Upper lobe of right lung (tissue), 1 donor: ENCODE measurements at regions not wholly inside any gene's neighbourhood (a gene's known extent, or its start where the extent isn't known, plus 50 kb on each side); places are given as distances from the start of the nearest gene placed in this dataset.
A peak's percentile ranks its signal among the peaks of the same experiment; 100 is the strongest.
"Not testable (repeated sequence)": the region's sequence is repeated elsewhere in the genome, so short reads cannot be mapped to it uniquely, and the experiment has no call there.

Source experiments
- ATAC-seq: fragments of 200-7000 bp; cut with Tn5 transposase; one replicate; pipeline ENCODE4 v1.9.1; 2020; ENCODE audit warnings: mild to moderate bottlenecking, moderate library complexity
- DNase-seq: peaks from one replicate; pipeline ENCODE4 v3.0.0-alpha.2; 2020
- H3K27ac ChIP-seq: fragments of 200-600 bp; one replicate; pipeline ENCODE4 v1.8.0; 2022
- H3K27me3 ChIP-seq: fragments of 200-600 bp; one replicate; pipeline ENCODE4 v1.8.0; 2022; ENCODE audit warnings: mild to moderate bottlenecking
- H3K36me3 ChIP-seq: fragments of 200-600 bp; one replicate; pipeline ENCODE4 v1.8.0; 2022
- H3K4me1 ChIP-seq: fragments of 200-600 bp; one replicate; pipeline ENCODE4 v1.8.0; 2022
- H3K4me3 ChIP-seq: fragments of 200-600 bp; one replicate; pipeline ENCODE4 v1.8.0; 2022; ENCODE audit warnings: mild to moderate bottlenecking
- H3K9me3 ChIP-seq: fragments of 200-600 bp; one replicate; pipeline ENCODE4 v1.8.0; 2022
- intact Hi-C: fragments of 100-400 bp; cut with DNase I; formaldehyde crosslinking; loops from one replicate; pipeline ENCODE4 v1.11.0; 2022
- TF ChIP-seq, protein P1 (sequence below): fragments of 200-600 bp; IDR thresholded peaks from one replicate; pipeline ENCODE4 v1.8.0; 2022; ENCODE audit warnings: antibody characterized with exemption
- donor health status: DM: no; HTN: yes; CAD: no; lungs with severe emphysema.

DNA sequence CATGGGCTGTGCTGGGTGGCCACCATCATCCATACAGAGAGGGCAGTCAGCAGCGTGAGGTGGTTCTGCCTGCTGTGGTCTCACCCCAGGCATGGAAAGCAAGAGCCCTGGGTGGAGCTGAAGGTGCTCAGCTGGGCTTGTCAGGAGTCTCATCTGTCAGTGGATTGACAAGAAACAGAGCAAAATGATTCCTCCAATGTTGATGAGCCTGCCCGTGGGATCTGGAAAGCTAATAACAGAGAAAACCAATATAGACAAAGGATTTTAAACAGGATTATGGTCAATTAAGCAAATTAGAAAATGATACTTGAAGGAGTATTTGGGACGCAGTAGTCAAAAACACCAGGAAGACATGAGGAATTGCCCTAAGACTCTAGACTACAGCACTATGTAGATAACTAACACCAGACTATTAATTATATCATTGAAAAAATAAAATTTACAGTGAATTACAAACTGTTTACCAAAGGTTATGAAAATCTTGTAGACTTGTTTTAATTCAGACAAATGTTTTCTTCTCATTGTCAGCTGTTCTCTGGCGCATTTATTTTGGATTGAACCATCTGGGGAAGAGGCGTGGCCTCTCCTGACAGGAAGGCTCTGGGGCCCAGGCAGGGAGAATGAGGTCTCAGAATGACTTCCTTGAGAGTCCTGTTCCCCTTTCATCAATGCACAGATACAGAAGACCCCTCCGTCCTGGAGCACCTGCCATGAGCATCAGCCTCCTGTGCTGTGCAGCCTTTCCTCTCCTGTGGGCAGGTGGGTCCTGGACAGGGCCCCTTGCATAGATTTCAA is 211.2 kb upstream of the PRSS58 start:
- intact Hi-C loops: no loop called here
- Histone ChIP-seq H3K27ac (no peak overlapping the region), H3K4me1 (no peaks in the 10 kb centered on the region), H3K4me3 (no peak overlapping the region), H3K36me3 (no peaks in the 10 kb centered on the region), H3K27me3 (no peaks in the 10 kb centered on the region), H3K9me3 (no peaks in the 10 kb centered on the region)
- no peak for DNase-seq
- no peak for ATAC-seq
- TF ChIP-seq, protein P1, sequence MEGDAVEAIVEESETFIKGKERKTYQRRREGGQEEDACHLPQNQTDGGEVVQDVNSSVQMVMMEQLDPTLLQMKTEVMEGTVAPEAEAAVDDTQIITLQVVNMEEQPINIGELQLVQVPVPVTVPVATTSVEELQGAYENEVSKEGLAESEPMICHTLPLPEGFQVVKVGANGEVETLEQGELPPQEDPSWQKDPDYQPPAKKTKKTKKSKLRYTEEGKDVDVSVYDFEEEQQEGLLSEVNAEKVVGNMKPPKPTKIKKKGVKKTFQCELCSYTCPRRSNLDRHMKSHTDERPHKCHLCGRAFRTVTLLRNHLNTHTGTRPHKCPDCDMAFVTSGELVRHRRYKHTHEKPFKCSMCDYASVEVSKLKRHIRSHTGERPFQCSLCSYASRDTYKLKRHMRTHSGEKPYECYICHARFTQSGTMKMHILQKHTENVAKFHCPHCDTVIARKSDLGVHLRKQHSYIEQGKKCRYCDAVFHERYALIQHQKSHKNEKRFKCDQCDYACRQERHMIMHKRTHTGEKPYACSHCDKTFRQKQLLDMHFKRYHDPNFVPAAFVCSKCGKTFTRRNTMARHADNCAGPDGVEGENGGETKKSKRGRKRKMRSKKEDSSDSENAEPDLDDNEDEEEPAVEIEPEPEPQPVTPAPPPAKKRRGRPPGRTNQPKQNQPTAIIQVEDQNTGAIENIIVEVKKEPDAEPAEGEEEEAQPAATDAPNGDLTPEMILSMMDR: no peak

DNA sequence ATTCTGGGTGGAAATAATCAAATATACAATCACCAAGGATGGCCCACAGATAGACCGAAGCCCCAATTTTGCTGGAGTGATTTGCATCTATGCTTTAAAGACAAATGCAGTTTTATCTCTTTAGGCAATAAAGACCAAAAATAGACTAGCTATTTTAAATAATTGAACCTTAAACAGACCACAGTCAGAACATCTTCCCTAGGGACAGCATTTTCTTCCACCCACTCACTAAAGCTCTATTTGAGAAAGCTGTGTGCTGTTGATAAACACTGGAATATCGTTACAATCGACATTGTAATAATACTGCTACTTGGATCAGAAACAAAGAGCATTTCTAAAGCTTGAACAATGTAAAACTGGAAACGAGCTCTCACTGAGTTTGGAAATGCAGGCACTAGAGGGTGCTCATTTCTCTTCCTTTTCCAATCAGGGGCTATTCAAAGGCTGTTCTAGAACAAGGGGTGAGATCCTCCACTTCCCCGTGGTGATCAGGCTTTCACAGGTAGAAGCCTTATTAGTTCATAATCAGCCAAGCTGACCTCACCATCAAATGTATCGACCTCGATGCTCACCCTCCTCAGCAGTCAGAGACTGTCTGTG is 209.3 kb upstream of the PRSS58 start:
- H3K4me1 ChIP-seq, H3K9me3 ChIP-seq, H3K27ac ChIP-seq, intact Hi-C loops, H3K4me3 ChIP-seq, DNase-seq, ATAC-seq, H3K36me3 ChIP-seq, H3K27me3 ChIP-seq: not testable (repeated sequence)

DNA sequence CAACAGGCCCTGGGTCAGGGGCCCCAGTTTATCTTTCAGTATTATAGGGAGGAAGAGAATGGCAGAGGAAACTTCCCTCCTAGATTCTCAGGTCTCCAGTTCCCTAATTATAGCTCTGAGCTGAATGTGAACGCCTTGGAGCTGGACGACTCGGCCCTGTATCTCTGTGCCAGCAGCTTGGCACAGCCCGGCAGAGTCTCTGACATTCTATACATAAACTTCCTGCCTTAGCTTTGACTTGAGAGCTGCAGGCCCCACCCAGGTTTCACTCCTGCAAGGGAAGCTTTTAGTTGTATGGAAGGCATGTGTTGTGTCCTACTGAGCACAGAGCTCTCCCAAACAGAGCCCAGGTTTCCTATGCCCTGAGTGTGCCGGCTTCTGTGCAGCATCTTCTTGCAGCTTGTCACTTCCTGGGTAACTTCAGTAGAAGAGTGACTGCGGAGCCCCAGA is 205.6 kb upstream of the PRSS58 start:
- TF ChIP-seq, protein P1: no peak

DNA sequence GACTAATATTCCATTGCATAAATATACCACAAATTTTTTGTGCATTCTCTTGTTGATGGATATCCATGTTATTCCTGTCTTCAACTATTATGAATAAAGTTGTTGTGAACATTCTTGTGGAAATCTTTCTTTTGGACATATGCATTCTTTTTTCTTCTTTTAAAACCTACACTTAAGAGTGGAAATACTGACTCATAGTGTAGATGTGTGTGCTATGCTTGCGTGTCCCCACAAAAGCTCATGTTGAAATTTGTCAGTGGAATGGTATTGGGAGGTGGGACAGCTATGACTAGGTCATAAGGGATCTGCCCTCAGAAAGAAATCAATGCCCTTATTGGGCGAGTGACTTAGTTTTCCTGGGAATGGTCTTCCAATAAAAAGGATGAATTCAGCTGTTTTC is 203.6 kb upstream of the PRSS58 start:
- Histone ChIP-seq H3K27me3 (no peaks in the 10 kb centered on the region), H3K36me3 (no peaks in the 10 kb centered on the region), H3K9me3 (no peaks in the 10 kb centered on the region), H3K4me1 (no peaks in the 10 kb centered on the region), H3K4me3 (no peak overlapping the region), H3K27ac (no peak overlapping the region)
- TF ChIP-seq, protein P1: no peak
- ATAC-seq (no peak), DNase-seq (no peak)
- intact Hi-C loops: no loop called here

More for the DNA sequence above, 205.6 kb upstream of the PRSS58 start:
- Histone ChIP-seq H3K4me3 (no peak overlapping the region), H3K27ac (no peak overlapping the region), H3K4me1 (no peaks in the 10 kb centered on the region), H3K9me3 (no peaks in the 10 kb centered on the region), H3K36me3 (no peaks in the 10 kb centered on the region), H3K27me3 (no peaks in the 10 kb centered on the region)
- DNase-seq: no peak
- intact Hi-C loops: no loop called here
- no peak for ATAC-seq

- ATAC-seq (no peak), DNase-seq (no peak)
- intact Hi-C loops: no loop called here
- no peaks in the 10 kb centered on the region for H3K27me3 ChIP-seq
- no peak overlapping the region for H3K27ac ChIP-seq
- no peak overlapping the region for H3K4me3 ChIP-seq
- no peaks in the 10 kb centered on the region for H3K36me3 ChIP-seq
- H3K9me3 ChIP-seq: no peaks in the 10 kb centered on the region
- TF ChIP-seq, protein P1: no peak
- no peaks in the 10 kb centered on the region for H3K4me1 ChIP-seq
Observed at GRCh38 chr7:142460402-142461117, 202.7 kb upstream of the PRSS58 start.

- intact Hi-C loops: no loop called here
- ATAC-seq: peak; percentile 85
Observed at GRCh38 chr7:142459551-142459963, 201.7 kb upstream of the PRSS58 start.

More at GRCh38 chr7:142459551-142459963, 201.7 kb upstream of the PRSS58 start:
- H3K9me3 ChIP-seq: no peaks in the 10 kb centered on the region
- H3K4me1 ChIP-seq: no peaks in the 10 kb centered on the region
- TF ChIP-seq, protein P1: peak; percentile 70
- DNase-seq: no peak
- no peak overlapping the region for H3K4me3 ChIP-seq
- H3K27ac ChIP-seq: no peak overlapping the region
- H3K36me3 ChIP-seq: no peaks in the 10 kb centered on the region
- H3K27me3 ChIP-seq: no peaks in the 10 kb centered on the region
